ENCODE measurements at regions not wholly inside any gene's neighbourhood (a gene's known extent, or its start where the extent isn't known, plus 50 kb on each side); places are given as distances from the start of the nearest gene placed in this dataset.

DNA sequence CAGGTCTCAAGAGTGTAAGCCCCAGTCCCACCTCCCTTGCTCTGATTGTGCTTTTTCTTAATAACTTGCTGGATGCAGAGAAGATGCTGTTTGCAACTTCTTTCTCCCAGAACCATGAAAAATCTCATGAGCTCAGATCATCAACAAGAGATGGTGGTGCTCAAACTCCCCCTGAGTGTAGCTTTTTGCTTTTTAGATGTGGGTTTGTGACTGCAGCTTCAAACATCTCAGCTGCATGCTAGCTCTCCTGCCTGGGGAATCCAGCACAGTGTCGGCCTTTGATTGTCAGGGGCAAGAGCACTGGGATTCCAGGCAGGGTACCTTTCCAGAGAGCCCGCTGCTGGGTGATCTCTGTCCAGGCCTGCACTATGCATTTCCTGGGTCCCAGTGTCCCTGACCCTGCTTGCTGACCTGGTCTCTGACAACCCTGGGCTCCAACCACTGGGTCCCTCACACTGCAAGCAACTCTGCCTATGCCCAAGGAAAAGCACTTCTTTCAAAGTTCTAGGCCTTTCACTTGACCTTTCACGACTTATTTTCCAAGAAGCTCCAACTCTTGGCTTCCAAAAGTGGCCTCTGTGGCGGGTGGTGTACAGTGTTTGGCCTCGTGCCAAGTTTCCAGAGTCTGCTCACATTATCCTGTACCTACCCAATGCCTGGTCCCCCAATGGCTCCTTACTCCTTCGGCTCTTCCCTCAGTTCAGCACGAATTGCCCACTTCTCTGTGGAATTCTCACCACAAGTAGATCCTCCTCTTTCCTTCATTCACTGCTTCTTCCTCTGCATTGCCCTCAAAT lies 69.7 kb upstream of the LY86 start:
- no peak for DNase-seq (ENCODE audit: low read depth in 4 of 4, low spot score in 1 of 4)

DNA sequence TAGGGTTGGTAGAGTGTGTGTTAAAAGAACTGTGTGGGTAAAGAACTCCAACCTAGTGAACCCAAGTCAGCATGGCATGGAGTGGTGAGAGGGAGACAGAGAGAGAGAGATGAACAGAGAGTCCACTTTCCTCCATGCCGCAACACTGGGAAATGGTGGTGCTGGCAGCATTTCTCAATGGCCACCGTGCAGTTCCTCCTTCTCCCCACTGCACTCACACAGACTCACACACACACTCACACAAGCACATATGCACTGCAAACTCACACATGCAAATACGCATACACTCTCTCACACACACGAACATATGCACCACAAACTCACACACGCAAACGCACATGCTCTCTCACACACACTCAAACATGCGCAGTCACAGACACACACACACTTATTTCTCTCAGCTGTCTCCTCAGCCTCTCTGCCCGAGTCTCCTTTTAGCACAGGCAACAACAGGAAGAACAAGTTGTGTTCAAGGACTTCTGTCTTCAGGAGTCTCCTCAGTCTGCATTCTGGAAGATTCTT lies 66.5 kb upstream of the LY86 start:
- no peak for DNase-seq (ENCODE audit: low read depth in 4 of 4, low spot score in 1 of 4)

DNA sequence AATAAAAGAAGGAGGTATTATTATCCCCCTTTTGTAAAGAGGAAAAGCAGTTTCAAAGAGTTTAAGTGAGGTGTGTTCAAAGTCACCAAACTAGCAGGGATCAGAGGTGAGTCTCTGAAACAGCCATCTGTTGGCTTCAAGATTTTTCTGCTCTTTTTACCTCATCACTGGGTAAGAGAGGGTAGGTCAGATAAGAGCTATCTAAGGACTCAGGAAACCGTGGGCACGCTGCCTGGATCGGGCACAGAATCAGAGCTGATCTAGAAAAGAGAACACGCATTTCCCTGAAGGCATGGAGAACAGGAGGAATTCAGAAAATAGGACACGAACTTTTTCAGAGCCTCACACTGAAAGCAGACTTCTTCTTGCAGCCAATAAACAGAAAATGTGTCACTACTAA lies 65.8 kb upstream of the LY86 start:
- no peak for DNase-seq (ENCODE audit: low read depth in 4 of 4, low spot score in 1 of 4)

DNA sequence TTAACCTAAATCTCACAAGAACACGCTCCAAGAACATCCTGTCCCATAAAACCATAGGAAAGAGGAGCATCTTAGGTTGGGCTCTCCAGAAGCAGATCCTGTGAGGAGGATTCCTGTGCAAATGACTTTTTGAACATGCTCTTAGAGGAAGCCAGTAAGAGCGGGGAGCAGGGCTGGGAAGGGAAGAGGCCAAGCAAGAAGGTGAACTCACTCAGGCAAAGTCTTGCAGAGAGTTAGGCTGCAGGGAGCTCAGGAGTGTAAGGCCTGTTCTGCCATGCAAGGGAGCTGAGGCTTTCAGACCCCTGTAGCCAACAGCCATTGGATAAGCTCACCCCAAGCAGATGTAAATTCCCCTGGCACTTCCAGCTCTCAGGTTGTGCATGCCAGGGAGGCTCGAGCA lies 63.6 kb upstream of the LY86 start:
- no peak for DNase-seq (ENCODE audit: low read depth in 4 of 4, low spot score in 1 of 4)

DNA sequence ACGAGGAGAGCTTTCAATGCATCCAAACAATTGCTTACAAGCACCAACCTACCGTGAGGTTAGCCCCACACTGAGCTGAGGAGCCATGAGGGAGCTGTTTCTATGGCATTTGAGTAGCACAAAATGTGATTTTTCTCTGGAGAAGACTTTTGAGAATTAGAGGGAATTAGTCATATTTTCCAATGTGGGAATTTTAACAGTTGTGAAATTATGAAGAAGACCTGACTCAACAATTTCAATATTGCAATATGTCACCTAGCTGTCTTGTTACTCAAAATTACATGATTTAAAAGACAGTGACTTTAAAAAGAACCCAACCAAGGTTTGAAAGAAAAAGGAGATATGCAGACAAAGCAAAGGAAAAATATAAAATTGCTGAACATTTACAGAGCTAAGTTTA lies 62.6 kb upstream of the LY86 start:
- no peak for DNase-seq (ENCODE audit: low read depth in 4 of 4, low spot score in 1 of 4)

DNA sequence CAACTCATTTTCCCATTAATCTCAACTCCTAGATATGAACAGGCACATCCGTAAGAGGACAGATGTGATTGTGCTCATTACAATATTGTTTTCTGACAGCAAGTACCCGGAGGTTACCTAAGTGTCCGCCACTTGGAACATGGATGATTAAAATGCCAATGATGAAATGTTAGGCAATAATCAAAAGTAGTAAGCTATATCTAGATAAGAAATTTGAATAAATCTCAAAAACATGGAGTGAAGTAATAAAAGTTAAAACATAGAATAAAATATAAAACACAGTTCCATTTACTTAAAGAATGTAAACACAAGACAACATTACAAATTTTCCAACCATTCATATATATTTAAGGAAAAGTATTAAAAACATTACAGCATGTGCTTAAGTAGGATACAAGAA lies 59.2 kb upstream of the LY86 start:
- DNase-seq (ENCODE audit: low read depth in 4 of 4, low spot score in 1 of 4) = no peak

DNA sequence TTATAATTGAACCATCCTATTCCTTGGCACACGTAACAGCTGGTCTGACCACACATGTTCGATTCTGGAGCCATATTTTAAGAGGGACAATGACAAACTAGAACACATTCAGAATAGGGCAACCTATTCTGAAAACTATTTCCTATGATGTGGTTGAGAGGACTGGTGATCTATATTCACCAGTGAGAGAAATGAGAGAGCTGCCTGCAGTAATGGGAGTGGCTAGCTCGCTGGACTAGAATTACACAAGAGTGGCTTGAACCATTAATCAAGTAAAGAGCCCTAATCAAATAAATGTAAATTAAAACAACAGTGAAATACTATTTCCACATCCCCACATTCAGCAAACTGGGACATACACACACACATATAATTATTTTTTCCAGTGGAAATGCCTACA lies 55.3 kb upstream of the LY86 start:
- no peak for DNase-seq (ENCODE audit: low read depth in 4 of 4, low spot score in 1 of 4)

DNA sequence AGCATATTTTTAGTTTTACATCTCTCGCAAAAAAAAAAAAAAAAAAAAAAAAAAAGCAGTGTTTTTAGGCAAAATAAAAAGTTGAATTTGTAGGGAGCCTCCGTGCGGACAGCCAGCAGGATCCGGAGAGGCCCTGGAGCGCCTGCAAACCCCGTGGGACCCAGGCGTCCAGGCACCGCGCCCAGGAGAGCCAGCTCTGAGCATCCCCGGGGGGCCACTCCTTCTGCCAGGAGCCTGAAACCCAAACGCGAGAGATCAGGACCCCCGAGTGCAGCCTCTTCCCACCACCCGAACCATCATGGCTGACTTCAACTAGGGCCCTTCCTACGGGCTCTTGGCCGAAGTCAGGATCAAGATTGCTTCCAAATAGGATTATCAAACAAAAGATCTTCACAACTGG lies 54.1 kb upstream of the LY86 start:
- DNase-seq (ENCODE audit: low read depth in 4 of 4, low spot score in 1 of 4) = no peak

DNA sequence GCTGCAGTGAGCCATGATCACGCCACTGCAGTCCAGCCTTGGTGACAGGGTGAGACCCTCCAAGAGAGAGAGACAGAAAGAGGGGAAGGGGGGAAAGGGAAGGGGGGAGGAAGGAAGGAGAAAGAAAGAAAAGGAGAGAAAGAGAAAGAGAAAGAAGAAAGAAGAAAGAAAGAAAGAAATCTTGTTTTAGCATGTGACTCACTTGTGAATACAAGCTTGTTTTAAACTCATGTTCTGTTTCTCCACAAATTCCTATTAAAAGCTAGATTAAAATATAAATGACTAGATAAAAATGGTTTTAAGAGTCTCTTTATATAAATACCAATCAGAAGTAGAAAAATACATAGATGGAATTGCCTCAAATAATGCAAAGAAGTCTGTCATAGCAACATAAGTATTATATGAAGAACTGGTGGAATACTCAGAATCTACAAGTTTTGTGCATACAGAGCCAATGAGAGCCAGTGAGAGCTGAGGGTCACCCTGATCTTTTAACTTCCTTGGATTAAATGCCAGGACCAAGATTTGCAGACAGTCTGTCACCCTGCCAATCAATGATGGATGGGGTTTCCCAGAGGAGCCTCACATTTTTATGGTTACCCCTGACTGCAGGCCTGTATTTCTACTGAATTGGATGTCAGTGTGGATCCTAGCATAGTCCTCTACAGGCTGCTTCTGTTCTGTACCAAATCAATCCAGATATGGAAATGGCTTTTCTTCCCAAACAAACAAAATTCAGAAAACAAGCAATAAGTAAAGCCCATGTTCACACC lies 50.8 kb upstream of the LY86 start:
- no peak for DNase-seq (ENCODE audit: low read depth in 4 of 4, low spot score in 1 of 4)

DNA sequence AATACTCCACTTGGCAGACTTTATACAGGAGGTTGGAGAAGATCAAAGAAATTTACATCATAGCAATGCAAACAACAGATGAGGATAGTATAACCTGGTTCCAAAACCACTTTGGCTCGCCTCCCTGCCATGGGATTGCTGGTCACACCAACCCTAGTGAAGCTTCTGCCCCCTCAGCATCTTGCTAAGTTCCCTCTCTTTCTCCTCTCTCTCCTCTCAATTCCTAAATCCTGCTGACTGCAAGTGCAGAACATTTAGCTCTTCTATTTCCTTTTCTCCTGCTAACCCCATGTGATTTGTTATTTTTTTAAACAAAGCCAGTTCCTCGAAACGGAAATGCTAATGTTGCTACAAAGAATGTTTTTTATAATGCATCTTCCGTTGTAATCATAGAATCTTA lies 50.3 kb upstream of the LY86 start:
- DNase-seq (ENCODE audit: low read depth in 4 of 4, low spot score in 1 of 4) = no peak
